Ishikawa (cell line): ENCODE measurements at regions not wholly inside any gene's neighbourhood (a gene's known extent, or its start where the extent isn't known, plus 50 kb on each side); places are given as distances from the start of the nearest gene placed in this dataset.

Source experiments
- CEBPB ChIP-seq: IDR thresholded peaks from 2 replicates; pipeline ENCODE4 v1.6.1; 2012
- CREB1 ChIP-seq: IDR thresholded peaks from 2 replicates; pipeline ENCODE4 v1.6.1; 2012; ENCODE audit warnings: low read depth
- EGR1 ChIP-seq: IDR thresholded peaks from 2 replicates; pipeline ENCODE4 v1.6.1; 2012
- EP300 ChIP-seq: IDR thresholded peaks from 2 replicates; pipeline ENCODE4 v1.6.1; 2012; ENCODE audit warnings: borderline replicate concordance
- FOXM1 ChIP-seq: IDR thresholded peaks from 2 replicates; pipeline ENCODE4 v1.6.1; 2012; ENCODE audit warnings: low read depth, borderline replicate concordance
- NFIC ChIP-seq: IDR thresholded peaks from 2 replicates; pipeline ENCODE4 v1.6.1; 2012
- RAD21 ChIP-seq: IDR thresholded peaks from 2 replicates; pipeline ENCODE4 v1.6.1; 2012; ENCODE audit warnings: low read depth
- TAF1 ChIP-seq: IDR thresholded peaks from 2 replicates; pipeline ENCODE4 v1.6.1; 2012; ENCODE audit warnings: low read depth, mild to moderate bottlenecking
- TCF12 ChIP-seq: IDR thresholded peaks from 2 replicates; pipeline ENCODE4 v1.6.1; 2012; ENCODE audit warnings: low read depth
- TEAD4 ChIP-seq: IDR thresholded peaks from 2 replicates; pipeline ENCODE4 v1.6.1; 2012
- YY1 ChIP-seq: IDR thresholded peaks from 2 replicates; pipeline ENCODE4 v1.6.1; 2012; ENCODE audit warnings: low read depth
- ZBTB7A ChIP-seq: IDR thresholded peaks from 2 replicates; pipeline ENCODE4 v1.6.1; 2012; ENCODE audit warnings: low read depth
- TF ChIP-seq, protein P1 (sequence below): IDR thresholded peaks from 2 replicates; pipeline ENCODE4 v1.6.1; 2012
- TF ChIP-seq, protein P2 (sequence below): IDR thresholded peaks from 2 replicates; pipeline ENCODE4 v1.6.1; 2012; ENCODE audit warnings: low read depth, mild to moderate bottlenecking
- TF ChIP-seq, protein P3 (sequence below): IDR thresholded peaks from 2 replicates; pipeline ENCODE4 v1.6.1; 2012

DNA sequence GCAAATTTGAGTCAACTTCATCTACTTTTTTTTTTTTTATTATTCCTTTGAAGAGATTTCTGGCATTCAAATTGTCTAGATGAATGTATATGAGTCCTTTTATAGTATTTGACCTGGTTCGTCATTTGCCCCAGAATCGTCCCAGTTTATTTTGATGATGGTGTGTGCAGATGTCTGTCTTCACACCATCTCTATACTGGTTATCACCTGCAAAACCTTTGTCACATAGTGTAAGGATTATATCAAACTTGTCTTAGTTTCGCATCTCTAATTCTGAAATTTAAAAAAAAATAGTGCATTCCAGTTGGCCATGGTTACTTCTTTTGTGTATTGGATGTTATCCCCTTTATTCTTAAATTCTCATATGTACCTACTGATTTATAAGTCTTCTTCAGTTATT, 70.5 kb upstream of the CD99 start:
- TF ChIP-seq, protein P1, sequence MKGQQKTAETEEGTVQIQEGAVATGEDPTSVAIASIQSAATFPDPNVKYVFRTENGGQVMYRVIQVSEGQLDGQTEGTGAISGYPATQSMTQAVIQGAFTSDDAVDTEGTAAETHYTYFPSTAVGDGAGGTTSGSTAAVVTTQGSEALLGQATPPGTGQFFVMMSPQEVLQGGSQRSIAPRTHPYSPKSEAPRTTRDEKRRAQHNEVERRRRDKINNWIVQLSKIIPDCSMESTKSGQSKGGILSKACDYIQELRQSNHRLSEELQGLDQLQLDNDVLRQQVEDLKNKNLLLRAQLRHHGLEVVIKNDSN, result no peak
- TF ChIP-seq TAF1 (no peak), TCF12 (no peak), RAD21 (no peak), ZBTB7A (no peak), FOXM1 (no peak), NFIC (no peak), EGR1 (no peak), CEBPB (no peak), EP300 (no peak), YY1 (no peak)
- TF ChIP-seq, protein P2, sequence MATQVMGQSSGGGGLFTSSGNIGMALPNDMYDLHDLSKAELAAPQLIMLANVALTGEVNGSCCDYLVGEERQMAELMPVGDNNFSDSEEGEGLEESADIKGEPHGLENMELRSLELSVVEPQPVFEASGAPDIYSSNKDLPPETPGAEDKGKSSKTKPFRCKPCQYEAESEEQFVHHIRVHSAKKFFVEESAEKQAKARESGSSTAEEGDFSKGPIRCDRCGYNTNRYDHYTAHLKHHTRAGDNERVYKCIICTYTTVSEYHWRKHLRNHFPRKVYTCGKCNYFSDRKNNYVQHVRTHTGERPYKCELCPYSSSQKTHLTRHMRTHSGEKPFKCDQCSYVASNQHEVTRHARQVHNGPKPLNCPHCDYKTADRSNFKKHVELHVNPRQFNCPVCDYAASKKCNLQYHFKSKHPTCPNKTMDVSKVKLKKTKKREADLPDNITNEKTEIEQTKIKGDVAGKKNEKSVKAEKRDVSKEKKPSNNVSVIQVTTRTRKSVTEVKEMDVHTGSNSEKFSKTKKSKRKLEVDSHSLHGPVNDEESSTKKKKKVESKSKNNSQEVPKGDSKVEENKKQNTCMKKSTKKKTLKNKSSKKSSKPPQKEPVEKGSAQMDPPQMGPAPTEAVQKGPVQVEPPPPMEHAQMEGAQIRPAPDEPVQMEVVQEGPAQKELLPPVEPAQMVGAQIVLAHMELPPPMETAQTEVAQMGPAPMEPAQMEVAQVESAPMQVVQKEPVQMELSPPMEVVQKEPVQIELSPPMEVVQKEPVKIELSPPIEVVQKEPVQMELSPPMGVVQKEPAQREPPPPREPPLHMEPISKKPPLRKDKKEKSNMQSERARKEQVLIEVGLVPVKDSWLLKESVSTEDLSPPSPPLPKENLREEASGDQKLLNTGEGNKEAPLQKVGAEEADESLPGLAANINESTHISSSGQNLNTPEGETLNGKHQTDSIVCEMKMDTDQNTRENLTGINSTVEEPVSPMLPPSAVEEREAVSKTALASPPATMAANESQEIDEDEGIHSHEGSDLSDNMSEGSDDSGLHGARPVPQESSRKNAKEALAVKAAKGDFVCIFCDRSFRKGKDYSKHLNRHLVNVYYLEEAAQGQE, result no peak
- TF ChIP-seq, protein P3, sequence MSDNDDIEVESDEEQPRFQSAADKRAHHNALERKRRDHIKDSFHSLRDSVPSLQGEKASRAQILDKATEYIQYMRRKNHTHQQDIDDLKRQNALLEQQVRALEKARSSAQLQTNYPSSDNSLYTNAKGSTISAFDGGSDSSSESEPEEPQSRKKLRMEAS, result no peak

DNA sequence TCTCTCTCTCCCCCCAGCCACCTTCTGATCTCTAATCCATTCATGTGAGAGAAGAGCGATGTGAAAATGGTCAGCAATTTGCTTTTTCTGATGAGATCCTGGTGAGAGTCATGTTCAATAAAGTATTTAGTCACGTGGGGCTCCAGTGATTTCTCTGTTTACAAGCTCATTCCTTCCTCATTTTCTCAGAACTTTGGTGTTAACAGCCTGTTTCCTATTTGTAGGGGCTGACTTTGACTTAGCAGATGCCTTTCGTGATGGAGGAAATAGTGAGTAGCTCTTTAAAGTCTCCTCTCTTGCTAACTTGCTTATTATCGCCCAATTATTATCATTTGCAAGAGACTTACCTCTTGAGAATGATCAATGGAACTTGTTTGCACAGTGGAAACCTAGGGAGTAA, 72.6 kb upstream of the CD99 start:
- no peak for TF ChIP-seq FOXM1

DNA sequence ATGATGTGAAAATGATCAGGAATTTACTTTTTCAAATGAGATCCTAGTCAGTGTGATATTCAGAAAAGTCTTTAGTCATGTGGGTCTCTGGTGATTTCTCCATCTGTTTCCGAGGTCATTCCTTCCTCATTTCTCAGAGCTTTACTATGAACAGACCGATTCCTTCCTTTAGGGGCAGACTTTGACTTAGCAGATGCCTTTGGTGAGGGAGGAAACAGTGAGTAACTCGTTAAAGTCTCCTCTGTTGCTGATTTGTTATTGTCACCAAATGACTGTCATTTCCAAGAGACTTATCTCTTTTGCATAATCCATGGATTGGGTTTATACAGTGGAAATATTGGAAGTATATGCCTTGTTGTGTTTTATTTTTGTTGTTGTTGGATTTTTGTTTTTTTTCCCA, 76.2 kb upstream of the CD99 start:
- no peak for TF ChIP-seq ZBTB7A
- no peak for TF ChIP-seq TEAD4
- TF ChIP-seq TCF12, result no peak
- TF ChIP-seq, protein P1, result no peak
- no peak for TF ChIP-seq YY1
- TF ChIP-seq EGR1, result no peak
- TF ChIP-seq TAF1, result no peak
- TF ChIP-seq, protein P3, result no peak
- no peak for TF ChIP-seq EP300
- no peak for TF ChIP-seq FOXM1
- no peak for TF ChIP-seq CREB1
- TF ChIP-seq, protein P2, result no peak
- TF ChIP-seq RAD21, result no peak
- no peak for TF ChIP-seq CEBPB
- no peak for TF ChIP-seq NFIC

DNA sequence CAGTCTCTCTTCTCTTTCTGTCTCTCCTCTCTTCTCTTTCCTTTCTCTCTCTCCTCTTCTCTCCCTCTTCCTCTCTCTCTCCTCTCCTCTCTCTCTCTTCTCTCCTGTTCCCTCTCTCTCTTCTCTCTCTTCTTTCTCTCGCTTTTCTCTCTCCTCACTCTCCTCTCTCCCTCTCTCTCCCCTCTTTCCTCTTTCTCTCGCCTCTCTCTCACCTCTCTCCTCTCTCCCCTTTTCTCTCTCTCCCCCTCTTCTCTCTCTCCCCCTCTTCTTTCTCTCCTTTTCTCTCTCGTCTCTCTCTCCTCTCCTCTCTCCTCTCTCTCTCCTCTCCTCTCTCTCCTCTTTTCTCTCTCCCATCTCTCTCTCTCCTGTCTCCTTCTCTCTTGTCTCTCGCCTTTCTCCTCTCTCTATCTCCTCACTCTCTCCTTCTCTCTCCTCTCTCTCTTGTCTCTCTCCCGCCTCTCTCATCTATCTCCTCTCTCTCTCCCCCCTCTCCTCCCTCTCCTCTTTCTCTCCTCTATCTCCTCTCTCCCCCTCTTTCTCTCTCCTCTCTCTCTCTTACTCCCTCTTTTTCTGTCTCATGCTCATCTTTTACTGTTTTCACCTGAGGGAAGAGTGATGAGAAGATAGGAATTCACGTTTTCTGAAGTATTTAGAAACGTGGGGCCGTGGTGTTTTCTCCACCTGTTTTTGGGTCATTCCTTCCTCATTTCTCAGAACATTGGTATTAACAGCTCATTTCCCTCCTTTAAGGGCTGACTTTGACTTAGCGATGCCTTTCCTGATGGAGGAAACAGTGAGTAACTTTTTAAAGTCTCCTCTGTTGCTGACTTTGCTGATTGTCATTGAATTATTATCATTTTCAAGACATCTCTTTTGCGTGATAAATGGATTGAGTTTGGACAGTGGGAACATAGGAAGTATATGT, 80.6 kb upstream of the CD99 start:
- TF ChIP-seq, protein P1, result no peak
- TF ChIP-seq TCF12 (no peak), CREB1 (no peak), TEAD4 (no peak), EP300 (no peak), NFIC (no peak), FOXM1 (no peak), TAF1 (no peak), ZBTB7A (no peak), RAD21 (no peak), EGR1 (no peak), CEBPB (no peak), YY1 (no peak)
- TF ChIP-seq, protein P3, result no peak
- TF ChIP-seq, protein P2, result no peak
